DMS114 treated with DMSO at 0.1 percent for 48 hours (cell line): ENCODE measurements at regions not wholly inside any gene's neighbourhood (a gene's known extent, or its start where the extent isn't known, plus 50 kb on each side); places are given as distances from the start of the nearest gene placed in this dataset.

ENCODE experiments used
- DNase-seq: peaks from one replicate; lab custom pipeline; 2025; ENCODE audit not compliant: unreplicated experiment; lab: John Stamatoyannopoulos, UW

DNA sequence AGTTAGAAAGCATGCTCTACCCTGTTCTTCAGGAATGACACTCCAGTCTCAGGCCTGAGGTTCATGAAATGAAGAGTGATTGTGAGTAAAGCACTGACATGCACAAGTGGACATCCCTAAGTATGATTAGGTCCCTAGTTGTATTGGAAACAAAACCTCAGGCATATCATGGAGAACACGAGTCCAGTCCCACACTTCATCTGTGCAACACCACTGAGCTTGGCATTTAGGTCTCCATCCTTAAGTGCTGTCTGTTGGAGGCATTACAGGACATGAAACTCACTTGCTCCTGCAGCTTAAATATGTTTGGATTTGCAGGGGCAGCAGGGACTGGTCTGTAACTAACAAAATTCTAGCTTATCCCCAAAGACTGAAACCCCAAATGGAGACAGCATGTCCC, 250.3 kb upstream of the KLHL29 start:
- no peak for DNase-seq

GRCh38 chr2:23135481-23136100, 249.4 kb upstream of the KLHL29 start:
- DNase-seq: no peak

- no peak for DNase-seq
Measured at GRCh38 chr2:23137166-23137565, 247.8 kb upstream of the KLHL29 start.

GRCh38 chr2:23138701-23139100, 246.3 kb upstream of the KLHL29 start:
- DNase-seq: no peak

- DNase-seq: no peak
Measured at GRCh38 chr2:23145460-23145859, 239.5 kb upstream of the KLHL29 start.

- no peak for DNase-seq
Measured at GRCh38 chr2:23146011-23146410, 239.0 kb upstream of the KLHL29 start.

DNA sequence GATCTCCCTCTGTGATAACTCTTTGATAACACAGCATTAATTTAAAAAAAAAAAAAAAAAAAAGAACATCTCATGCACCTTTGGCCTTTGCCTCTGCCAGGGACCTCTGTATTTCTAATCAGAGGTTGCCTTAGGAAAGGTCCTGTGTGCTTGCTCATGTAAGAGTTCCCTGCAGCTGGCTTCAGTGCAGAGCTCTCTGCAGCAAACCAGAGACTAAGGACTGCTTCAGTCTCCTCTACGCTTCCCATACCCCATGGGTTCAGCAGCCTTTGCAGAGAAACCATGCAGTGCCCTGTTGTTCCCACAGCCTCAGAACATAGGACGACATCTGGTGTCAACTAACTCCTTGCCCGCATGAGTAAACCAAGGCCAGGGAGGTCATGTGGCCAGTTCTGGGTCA, 236.6 kb upstream of the KLHL29 start:
- no peak for DNase-seq

DNA sequence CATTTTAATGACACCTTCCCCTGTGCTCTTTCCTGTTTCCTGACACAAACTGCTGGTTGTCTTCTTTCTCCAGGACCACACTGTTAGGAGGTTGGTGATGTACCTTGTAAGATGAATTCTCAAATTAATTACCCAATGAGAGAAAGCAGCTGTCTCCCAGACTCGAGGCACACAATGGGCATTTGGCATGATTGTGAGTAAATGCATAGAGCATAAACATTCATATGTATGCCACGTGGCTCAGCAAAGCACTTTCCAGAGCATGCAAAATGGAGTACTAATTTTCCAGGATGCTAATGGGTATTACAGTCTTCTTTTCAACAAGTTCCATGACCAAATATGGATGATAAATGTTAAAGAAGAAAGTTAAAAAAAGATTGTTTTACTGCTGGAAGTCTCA, 235.2 kb upstream of the KLHL29 start:
- no peak for DNase-seq

GRCh38 chr2:23153484-23153883, 231.5 kb upstream of the KLHL29 start:
- no peak for DNase-seq

GRCh38 chr2:23155022-23155421, 230.0 kb upstream of the KLHL29 start:
- DNase-seq: no peak

GRCh38 chr2:23157812-23158211, 227.2 kb upstream of the KLHL29 start:
- no peak for DNase-seq

DNA sequence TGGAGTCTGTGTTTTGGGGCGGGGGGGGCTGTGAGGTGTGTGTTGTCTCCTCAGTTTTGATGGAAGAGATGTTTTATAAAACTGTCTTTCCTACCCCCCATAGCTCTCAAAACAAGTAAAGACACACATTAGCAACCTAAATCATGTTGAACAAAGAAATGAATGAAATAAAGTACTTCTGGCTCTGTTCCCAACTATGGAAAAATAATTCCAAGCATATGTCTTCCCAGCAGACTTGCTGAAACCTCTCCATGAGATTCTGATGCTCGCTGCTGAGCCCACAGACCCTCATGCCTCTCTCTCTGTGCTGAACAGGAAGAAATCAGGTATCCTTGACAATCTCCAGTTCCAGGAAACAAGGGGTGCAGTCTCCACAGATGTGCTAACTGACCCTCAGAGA, 226.7 kb upstream of the KLHL29 start:
- no peak for DNase-seq

GRCh38 chr2:23159746-23160405, 225.1 kb upstream of the KLHL29 start:
- DNase-seq: no peak

GRCh38 chr2:23164173-23164572, 220.8 kb upstream of the KLHL29 start:
- DNase-seq: no peak

DNA sequence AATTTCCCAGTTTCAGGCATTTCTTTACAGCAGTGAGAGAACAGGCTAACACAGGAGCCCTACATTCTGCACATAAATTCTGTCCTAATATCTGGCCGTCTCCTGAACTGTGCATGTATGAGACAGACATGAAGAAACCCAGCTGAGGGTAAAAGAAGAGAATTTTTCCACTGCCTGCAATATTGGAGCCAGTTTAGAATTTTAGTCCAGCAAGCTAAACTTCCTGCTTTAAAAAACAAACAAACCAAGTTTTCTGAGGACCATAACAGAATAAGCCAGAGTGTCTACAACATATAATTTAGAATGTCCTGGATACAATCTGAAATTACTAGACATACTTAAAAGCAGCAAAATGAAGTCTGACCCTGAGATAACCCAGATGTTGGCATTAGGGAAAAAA, 215.1 kb upstream of the KLHL29 start:
- no peak for DNase-seq

DNA sequence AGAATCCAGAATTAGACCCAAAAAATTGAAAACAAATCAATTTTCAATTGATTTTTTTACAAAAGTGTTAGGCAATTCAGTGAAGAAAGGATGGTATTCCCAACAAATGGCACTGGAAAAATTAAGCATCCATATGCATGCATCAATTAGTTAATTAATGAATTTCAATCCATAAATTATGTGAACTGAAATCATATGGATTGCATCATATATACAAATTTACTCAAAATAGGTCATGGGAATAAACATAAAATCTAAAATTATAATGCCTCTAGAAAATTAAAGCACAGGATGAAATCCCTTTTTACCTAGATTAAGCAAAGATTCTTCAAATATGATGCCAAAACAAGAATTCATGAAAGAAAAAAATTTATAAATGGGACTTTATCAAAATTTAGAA, 213.9 kb upstream of the KLHL29 start:
- DNase-seq: no peak

- DNase-seq: no peak
Measured at GRCh38 chr2:23178396-23178795, 206.6 kb upstream of the KLHL29 start.

GRCh38 chr2:23183733-23184132, 201.2 kb upstream of the KLHL29 start:
- DNase-seq: no peak

DNA sequence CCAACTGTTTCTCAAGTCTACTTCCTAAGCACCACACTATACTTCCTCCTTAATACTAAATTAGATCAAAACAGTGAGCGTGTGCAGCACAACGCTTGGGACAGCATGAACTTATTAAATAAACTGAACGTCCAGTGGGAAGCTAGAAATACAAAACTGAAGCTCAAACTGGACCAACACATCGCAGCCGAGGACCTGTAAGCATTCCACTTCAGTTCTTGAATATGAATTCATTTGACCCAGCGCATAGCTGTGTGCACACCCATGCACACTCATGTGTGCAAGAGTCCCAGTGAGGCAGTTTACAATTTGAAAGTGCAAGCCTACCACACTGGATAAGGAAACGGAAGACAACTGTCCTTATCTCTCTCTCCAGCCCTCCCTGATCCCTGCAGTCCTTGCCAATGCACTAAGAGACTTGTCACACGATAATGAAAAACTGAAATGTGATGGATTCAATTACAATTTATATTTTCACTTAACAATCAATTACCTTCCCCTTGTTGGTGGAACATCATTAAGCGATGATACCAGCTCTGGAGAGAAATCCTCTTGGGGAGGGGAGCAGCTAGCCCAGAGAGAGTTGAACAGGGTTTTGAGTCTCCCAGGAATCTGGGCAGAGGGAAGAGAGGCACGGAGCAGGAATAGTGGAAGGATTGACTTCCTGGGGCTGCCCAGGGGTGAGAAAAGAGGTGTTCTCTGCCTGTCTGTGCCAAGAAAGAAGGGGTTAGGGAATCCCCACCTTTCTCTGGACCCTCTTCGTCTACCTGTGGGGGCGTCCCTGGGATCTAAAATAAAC, 186.5 kb upstream of the KLHL29 start:
- DNase-seq: no peak

- no peak for DNase-seq
Measured at GRCh38 chr2:23199115-23199918, 185.7 kb upstream of the KLHL29 start.

DNA sequence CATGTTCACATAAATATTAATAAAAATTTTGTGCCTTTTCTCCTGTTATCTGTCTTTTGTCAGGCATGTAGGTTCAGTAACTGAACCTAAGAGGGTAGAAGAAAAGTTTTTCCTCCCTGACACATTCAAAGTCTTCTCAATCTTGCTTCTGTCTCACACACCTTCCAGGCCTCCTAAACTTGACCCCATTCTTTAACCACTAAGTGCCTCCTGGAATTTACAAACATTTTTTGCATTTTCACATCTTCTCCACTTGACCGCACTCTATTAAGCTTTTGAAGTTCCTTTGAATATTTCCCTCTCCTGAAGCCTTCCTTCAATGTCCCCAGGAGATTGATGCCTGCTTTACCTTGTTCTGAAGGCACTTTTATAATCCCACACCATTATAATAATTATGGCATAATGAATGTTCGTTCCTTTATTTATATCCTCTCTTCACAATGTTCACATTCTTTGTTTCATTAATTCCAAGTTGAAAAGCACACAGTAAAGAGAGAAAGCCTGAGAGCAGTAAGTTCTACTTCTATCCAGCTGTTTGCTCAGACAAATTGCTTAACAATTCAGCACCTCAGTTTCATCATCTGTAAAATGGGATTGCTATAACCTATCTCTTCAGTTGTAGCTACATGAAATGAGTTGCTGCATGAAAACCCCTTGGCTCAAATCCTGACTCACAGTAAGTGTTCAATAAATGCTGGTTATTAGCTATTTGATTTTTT, 184.8 kb upstream of the KLHL29 start:
- no peak for DNase-seq
